D721Med (cell line): ENCODE measurements at regions not wholly inside any gene's neighbourhood (a gene's known extent, or its start where the extent isn't known, plus 50 kb on each side); places are given as distances from the start of the nearest gene placed in this dataset.

ENCODE experiments used
- DNase-seq: peaks from one replicate; pipeline ENCODE4 v3.0.0; 2011; ENCODE audit warnings: low spot score; ENCODE audit not compliant: insufficient read length
- FAIRE-seq: peaks from 2 replicates; lab custom pipeline; 2011; peaks lifted over from hg19 to GRCh38; lab: Jason Lieb, UNC
- TF ChIP-seq, protein P1 (sequence below): IDR thresholded peaks from 2 replicates; pipeline ENCODE4 v1.5.1; 2012; ENCODE audit warnings: mild to moderate bottlenecking, control low read depth; ENCODE audit not compliant: insufficient read depth; ENCODE audit errors: missing control alignments

DNA sequence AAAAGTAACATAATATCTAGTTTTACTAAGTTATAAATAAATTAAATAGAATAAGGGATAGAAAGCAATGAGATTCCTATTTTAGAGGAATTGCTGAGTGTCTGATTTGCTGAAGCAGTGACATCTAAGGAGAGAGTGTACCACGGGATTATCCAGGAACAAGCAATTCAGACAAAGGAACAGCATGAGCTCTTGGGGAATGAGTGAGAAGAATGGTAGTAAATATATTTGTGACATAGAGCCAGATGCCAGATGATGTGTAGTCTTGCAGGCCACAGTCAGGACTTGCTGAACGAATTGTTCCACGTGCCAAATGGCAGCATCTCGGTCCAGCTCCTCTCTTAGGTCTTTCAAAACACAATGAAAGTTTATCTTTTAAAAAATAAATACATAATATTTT lies 339.2 kb downstream of the TENT5A start:
- TF ChIP-seq, protein P1, sequence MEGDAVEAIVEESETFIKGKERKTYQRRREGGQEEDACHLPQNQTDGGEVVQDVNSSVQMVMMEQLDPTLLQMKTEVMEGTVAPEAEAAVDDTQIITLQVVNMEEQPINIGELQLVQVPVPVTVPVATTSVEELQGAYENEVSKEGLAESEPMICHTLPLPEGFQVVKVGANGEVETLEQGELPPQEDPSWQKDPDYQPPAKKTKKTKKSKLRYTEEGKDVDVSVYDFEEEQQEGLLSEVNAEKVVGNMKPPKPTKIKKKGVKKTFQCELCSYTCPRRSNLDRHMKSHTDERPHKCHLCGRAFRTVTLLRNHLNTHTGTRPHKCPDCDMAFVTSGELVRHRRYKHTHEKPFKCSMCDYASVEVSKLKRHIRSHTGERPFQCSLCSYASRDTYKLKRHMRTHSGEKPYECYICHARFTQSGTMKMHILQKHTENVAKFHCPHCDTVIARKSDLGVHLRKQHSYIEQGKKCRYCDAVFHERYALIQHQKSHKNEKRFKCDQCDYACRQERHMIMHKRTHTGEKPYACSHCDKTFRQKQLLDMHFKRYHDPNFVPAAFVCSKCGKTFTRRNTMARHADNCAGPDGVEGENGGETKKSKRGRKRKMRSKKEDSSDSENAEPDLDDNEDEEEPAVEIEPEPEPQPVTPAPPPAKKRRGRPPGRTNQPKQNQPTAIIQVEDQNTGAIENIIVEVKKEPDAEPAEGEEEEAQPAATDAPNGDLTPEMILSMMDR, result no peak
- DNase-seq, result no peak
- no peak for FAIRE-seq

DNA sequence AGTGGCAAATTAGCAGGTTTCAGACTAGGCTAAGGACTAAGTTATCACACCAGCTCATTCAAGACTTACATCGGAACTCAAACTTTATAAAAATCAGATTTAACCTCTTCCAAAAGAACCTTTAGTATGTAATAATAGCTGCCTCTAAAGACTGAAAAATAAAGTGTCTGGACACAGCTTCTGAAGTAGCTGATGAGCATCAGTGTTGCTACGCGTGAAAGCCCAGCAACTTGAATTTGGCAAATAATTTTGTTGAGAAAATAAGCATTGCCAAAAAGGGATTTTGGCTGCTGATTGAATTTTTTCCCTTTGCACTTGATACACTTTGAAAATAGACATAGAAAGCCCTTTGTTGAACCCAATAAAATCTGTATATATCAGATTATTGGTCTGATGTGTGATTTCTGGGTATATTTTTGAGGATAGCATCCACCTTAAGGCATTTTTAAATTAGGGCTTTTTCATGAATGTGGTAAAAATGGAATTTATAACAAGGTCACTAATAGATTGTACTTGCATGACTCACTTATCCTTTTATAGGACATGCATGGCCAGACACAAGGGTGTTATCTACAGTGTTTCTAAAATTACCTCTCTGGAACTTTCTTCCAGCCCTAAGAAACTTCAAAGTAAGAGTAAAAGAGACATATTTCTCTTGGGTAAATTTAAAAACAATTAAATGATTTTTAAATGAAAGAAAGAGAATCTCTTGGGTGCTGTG lies 350.4 kb downstream of the TENT5A start:
- TF ChIP-seq, protein P1, result no peak
- DNase-seq (no peak), FAIRE-seq (no peak)

DNA sequence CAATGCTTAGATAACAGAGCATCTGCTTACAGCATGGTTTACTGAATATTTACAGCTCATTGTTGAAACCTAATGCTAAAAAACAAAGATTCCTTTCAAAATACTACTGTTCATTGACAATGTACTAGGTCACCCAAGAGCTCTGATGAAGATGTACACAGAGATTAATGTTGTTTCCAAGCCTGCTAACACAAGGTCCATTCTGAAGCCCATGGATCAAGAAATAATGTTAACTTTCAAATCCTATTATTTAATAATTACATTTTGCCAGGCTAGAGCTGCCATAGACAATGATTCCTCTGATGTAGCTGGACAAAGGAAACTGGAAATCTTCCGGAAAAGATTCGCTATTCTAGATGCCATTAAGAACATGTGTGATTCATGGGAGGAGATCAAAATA lies 355.6 kb downstream of the TENT5A start:
- FAIRE-seq, result no peak

DNA sequence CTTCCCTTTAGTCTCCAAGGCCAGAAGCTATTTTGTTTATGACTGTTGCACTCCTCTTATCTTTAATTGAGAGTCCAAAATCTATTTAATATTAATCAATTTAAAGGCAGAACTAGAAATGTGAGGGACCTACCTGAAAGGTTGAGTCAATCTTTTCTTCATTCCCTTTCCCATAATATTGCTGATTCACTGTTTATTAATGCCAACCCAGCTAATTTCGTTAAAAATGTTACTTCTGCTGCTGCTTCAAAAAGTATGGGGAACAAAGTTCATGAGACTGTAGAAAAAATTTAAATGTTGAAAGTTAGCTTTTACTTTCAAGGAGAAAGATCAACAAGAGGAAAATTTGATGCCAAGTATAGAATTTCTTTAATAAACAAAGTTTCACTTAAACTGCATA lies 365.3 kb downstream of the TENT5A start:
- TF ChIP-seq, protein P1, result no peak
- DNase-seq (no peak), FAIRE-seq (no peak)

More for the DNA sequence above, 355.6 kb downstream of the TENT5A start:
- TF ChIP-seq, protein P1, result no peak
- DNase-seq, result no peak

DNA sequence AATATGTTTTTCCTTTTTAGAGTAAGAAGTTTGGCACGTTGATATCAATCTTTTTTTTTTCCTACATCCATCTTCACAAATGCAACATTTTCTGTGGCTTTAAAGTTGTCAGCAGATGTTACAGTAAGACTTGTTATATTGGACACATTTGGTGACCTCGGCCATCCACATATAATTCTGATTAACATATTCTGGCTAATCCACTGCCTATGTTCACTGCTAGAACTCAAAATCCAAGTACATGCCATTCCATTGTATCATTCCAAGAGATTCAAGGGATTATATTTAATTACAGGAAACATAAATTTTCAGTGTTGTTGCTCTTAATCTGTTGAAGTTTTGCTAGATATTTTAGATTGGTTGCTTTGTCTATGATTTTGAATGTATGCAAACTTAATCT lies 367.6 kb downstream of the TENT5A start:
- FAIRE-seq, result no peak
- DNase-seq, result no peak
- TF ChIP-seq, protein P1, result no peak

DNA sequence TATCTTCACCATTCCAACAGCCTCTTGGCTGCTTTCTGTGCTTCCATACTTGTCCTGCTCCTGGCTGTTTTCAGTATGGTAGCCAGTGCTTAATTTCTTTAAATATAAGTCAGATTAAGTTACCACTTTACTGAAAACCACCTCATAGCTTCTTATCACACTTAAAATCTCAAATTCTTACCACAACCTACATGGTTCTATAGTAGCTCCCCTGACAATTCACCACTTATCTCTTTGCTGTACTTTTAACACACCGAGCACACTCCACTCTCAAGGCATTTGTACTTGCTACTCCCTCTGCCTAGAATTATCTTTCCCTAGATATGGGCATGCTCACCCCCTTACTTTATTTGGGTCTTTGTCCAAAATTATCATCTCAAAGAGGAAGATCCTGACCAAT lies 369.0 kb downstream of the TENT5A start:
- FAIRE-seq (no peak), DNase-seq (no peak)
- TF ChIP-seq, protein P1, result no peak

DNA sequence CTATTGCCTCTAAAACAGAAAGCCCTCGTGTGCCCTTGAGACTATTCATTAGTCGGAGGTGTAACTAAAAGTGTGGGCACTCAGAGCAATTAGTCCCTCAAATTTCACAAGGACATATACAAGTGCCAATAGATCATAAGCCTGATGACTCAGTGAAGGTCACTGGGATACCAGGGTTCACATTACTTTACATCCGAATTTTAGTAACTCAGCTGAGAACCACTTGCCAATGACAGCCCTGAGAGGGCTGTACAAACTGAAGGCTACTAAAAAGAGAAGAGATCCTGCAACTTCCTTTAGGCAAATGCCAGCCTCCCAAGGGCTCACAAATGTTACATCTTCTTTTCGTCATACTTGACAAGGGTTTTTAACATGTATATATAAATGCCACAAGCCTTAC lies 369.6 kb downstream of the TENT5A start:
- TF ChIP-seq, protein P1, result no peak
- no peak for DNase-seq
- no peak for FAIRE-seq
